ENCODE measurements at regions not wholly inside any gene's neighbourhood (a gene's known extent, or its start where the extent isn't known, plus 50 kb on each side); places are given as distances from the start of the nearest gene placed in this dataset.

DNA sequence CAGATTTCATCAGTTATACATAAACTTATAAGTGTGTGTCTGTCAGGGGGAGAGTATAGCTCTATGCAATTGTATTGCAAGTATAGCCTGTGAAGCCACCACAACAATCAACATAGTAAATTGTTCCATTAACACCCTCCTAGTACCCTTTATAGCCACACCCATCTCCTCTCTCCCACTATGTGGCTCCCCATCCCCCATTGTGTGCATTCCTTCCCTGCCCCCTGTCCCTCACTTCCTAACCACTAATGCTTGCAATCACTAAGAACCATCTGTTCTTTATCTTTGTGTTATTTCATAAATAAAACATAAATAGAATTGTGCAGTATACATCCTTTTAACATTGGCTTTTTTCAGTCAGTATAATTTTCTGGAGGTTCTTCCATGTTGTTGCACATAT is 83.1 kb upstream of the SLC5A12 start:
- TF ChIP-seq POLR2A (IDR thresholded peaks at IDR 0.05) (no peak), CTCF (IDR thresholded peaks at IDR 0.05 in 8 of 11, conservative IDR thresholded peaks at IDR 0.05 in 3 of 11) (no peak)

Data from spleen (tissue), 7 donors.